Ovary (tissue), 3 donors: ENCODE measurements at regions not wholly inside any gene's neighbourhood (a gene's known extent, or its start where the extent isn't known, plus 50 kb on each side); places are given as distances from the start of the nearest gene placed in this dataset.

ENCODE experiments used
- CTCF ChIP-seq, 3 donors: fragments of 450-650 bp in 2 of 3; fragments of 200-600 bp in 1 of 3; IDR thresholded peaks; one replicate each; pipeline versions ENCODE4 v1.5.1 to v1.8.0; 2016 to 2022; ENCODE audit warnings: antibody characterized with exemption in 3 of 3, mild to moderate bottlenecking in 1 of 3
- EP300 ChIP-seq: sonication (generic); formaldehyde crosslinking; IDR thresholded peaks from one replicate; pipeline ENCODE4 v1.6.1; 2017; ENCODE audit warnings: antibody characterized with exemption
- POLR2A ChIP-seq: fragments of 450-650 bp; IDR thresholded peaks from one replicate; pipeline ENCODE4 v1.6.1; 2017; ENCODE audit warnings: antibody characterized with exemption, mild to moderate bottlenecking, moderate library complexity
- donor health status: DM: no; HTN: no; CAD: no.

DNA sequence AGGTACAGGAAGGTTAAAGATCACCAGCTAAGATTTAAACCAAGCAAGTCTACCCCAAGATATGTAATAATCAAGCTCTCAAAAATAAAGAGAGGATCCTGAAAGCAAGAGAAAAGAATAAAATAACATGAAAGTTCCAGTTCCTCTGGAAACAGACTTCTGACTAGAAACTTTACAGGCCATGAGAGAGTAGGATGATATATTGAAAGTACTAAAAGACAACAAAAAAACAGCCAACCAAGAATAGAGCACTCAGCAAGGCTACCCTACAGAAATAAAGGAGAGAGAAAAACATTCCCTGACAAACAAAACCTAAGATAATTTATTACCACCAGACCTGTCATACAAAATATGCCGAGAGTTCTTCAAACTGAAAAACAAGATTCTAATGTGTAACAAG, 450.5 kb downstream of the ARAP2 start:
- TF ChIP-seq POLR2A (no peak), CTCF (IDR thresholded peaks at IDR 0.05) (no peak), EP300 (no peak)
